ENCODE measurements at regions not wholly inside any gene's neighbourhood (a gene's known extent, or its start where the extent isn't known, plus 50 kb on each side); places are given as distances from the start of the nearest gene placed in this dataset.

- 0% methylated on average over 2 of the region's 2 CpGs for WGBS (ENCODE audit: insufficient coverage, low coverage, missing lambda C conversion rate)
- ChIA-PET POLR2A (interaction anchor here (1.0 kb wide), 1 partner anchor 8 kb away, joined by 3 read pairs; no protein-coding TSS in a partner anchor), CTCF (ENCODE audit: low intra/inter-chr PET ratio) (no interaction called here)
- no TSS peak for BruUV-seq (replicated peaks)
- Histone ChIP-seq H3K36me3 (ENCODE audit: control insufficient read depth, insufficient read depth, low read length) (no peaks in the 10 kb centered on the region), H3K79me2 (ENCODE audit: control insufficient read depth, insufficient read depth, low read length) (no peaks in the 10 kb centered on the region), H3K4me2 (ENCODE audit: insufficient read depth, low read length) (no peak overlapping the region), H3K9me3 (replicated peaks; ENCODE audit: control insufficient read depth, insufficient read depth, low read depth, low read length) (no peaks in the 10 kb centered on the region; the same call in 1 of the 2 replicates), H3K4me3 (no peak overlapping the region), H4K20me1 (replicated peaks; ENCODE audit: control insufficient read depth, insufficient read depth, low read length) (no peaks in the 10 kb centered on the region), H3K27me3 (ENCODE audit: control insufficient read depth in 2 of 2, insufficient read depth in 2 of 2, low read length in 2 of 2) (no peaks in the 10 kb centered on the region), H3K27ac (ENCODE audit: extremely low read depth, low read depth, low read length) (no peak overlapping the region), H3K9me1 (ENCODE audit: control insufficient read depth, insufficient read depth, low read length) (no peaks in the 10 kb centered on the region), H3K9ac (ENCODE audit: insufficient read depth in 1 of 2, low read depth in 2 of 2, low read length in 2 of 2) (no peak overlapping the region), H3K4me1 (replicated peaks in 1 of 2; ENCODE audit: control insufficient read depth in 2 of 2, insufficient read depth in 2 of 2, low read length in 2 of 2) (no peaks in the 10 kb centered on the region), H2AFZ (ENCODE audit: low read depth, low read length) (no peak overlapping the region)
- no peak for DNase-seq (ENCODE audit: extremely low read depth in 1 of 4, low spot score in 3 of 4)
- TF ChIP-seq CHD1 (IDR thresholded peaks at IDR 0.05; ENCODE audit: low read length) (no peak), CEBPG (CRISPR knock-in tag; IDR thresholded peaks at IDR 0.05) (no peak), CEBPG (tag; conservative IDR thresholded peaks at IDR 0.05 in 1 of 2, IDR thresholded peaks at IDR 0.05 in 1 of 2) (no peak), GABPB1 (CRISPR knock-in tag; IDR thresholded peaks at IDR 0.05) (no peak), ZNF217 (CRISPR knock-in tag; IDR thresholded peaks at IDR 0.05) (no peak), GTF2F1 (IDR thresholded peaks at IDR 0.05; ENCODE audit: low read depth, low read length) (no peak), ZNF239 (CRISPR knock-in tag; IDR thresholded peaks at IDR 0.05) (no peak), L3MBTL2 (IDR thresholded peaks at IDR 0.05) (no peak), ILK (tag; IDR thresholded peaks at IDR 0.05; ENCODE audit: borderline replicate concordance, low read depth) (no peak), MEIS2 (IDR thresholded peaks at IDR 0.05; ENCODE audit: partially characterized antibody) (no peak), ZBTB12 (CRISPR knock-in tag; IDR thresholded peaks at IDR 0.05) (no peak), STAT6 (CRISPR knock-in tag; IDR thresholded peaks at IDR 0.05) (no peak), ZNF766 (CRISPR knock-in tag; conservative IDR thresholded peaks at IDR 0.05) (no peak), ZBTB1 (CRISPR knock-in tag; IDR thresholded peaks at IDR 0.05; ENCODE audit: borderline replicate concordance, low read depth) (no peak), ZFP91 (CRISPR knock-in tag; IDR thresholded peaks at IDR 0.05) (no peak), ZBED1 (IDR thresholded peaks at IDR 0.05) (no peak)
- ATAC-seq, result no peak
- intact Hi-C loops (cut with micrococcal nuclease), result no loop called here
- no peak for FAIRE-seq
- in situ Hi-C loops (cut with MboI), result no loop called here
These were observed 1696.1 kb upstream of the LRRTM1 start for GRCh38 chr2:82000606-82001005.
